Kidney (tissue), 13 donors: ENCODE measurements at regions not wholly inside any gene's neighbourhood (a gene's known extent, or its start where the extent isn't known, plus 50 kb on each side); places are given as distances from the start of the nearest gene placed in this dataset.

Source experiments
- DNase-seq, 5 donors: peaks; one replicate each; pipeline ENCODE4 v3.0.0-alpha.2; 2013 to 2020
- FAIRE-seq: peaks from 2 replicates; lab custom pipeline; 2012; peaks lifted over from hg19 to GRCh38; lab: Jason Lieb, UNC
- H3K27ac ChIP-seq, 2 donors: one replicate each; pipeline ENCODE4 v1.7.0; 2013; ENCODE audit warnings: low read depth in 2 of 2, low read length in 2 of 2, inconsistent platforms in 1 of 2
- H3K27me3 ChIP-seq: one replicate; pipeline ENCODE4 v1.7.1; 2013; ENCODE audit warnings: low read length, inconsistent platforms; ENCODE audit not compliant: control insufficient read depth, insufficient read depth
- H3K36me3 ChIP-seq, 3 donors: one replicate each; pipeline versions ENCODE4 v1.7.0 to v1.7.1; 2013; ENCODE audit warnings: low read length in 3 of 3, control low read depth in 1 of 3, inconsistent platforms in 1 of 3; ENCODE audit not compliant: insufficient read depth in 3 of 3, control insufficient read depth in 2 of 3
- H3K4me1 ChIP-seq, 3 donors: one replicate each; pipeline versions ENCODE4 v1.7.0 to v1.7.1; 2013; ENCODE audit warnings: low read length in 3 of 3, inconsistent platforms in 1 of 3, low read depth in 1 of 3; ENCODE audit not compliant: control insufficient read depth in 2 of 3, insufficient read depth in 2 of 3
- H3K4me3 ChIP-seq, 3 donors: one replicate each; pipeline versions ENCODE4 v1.7.0 to v1.8.1; 2013; ENCODE audit warnings: low read length in 3 of 3, control low read depth in 1 of 3, inconsistent platforms in 1 of 3
- H3K9ac ChIP-seq, 3 donors: one replicate each; pipeline versions ENCODE4 v1.7.0 to v1.7.1; 2013; ENCODE audit warnings: low read length in 3 of 3, control low read depth in 1 of 3, inconsistent platforms in 1 of 3
- H3K9me3 ChIP-seq, 3 donors: one replicate each; pipeline versions ENCODE4 v1.7.0 to v1.7.1; 2013; ENCODE audit warnings: low read length in 3 of 3, control low read depth in 1 of 3, inconsistent platforms in 1 of 3; ENCODE audit not compliant: control insufficient read depth in 2 of 3, insufficient read depth in 1 of 3
- intact Hi-C: fragments of 100-400 bp; cut with DNase I; formaldehyde crosslinking; loops from one replicate; pipeline ENCODE4 v1.11.1; 2022
- TF ChIP-seq, protein P1 (sequence below): IDR thresholded peaks from 3 replicates; pipeline ENCODE4 v1.5.1; 2012; ENCODE audit warnings: mild to moderate bottlenecking, moderate library complexity, borderline replicate concordance; ENCODE audit not compliant: insufficient read depth; ENCODE audit errors: extremely low read depth
- donor health status: control.
- donor health status: control.
- donor health status: control.
- donor health status: control.
- donor health status: control.
- donor health status: DM: yes; HTN: yes; CAD: no.
- donor health status: Normal renal cell carcinoma (clear cell type).

DNA sequence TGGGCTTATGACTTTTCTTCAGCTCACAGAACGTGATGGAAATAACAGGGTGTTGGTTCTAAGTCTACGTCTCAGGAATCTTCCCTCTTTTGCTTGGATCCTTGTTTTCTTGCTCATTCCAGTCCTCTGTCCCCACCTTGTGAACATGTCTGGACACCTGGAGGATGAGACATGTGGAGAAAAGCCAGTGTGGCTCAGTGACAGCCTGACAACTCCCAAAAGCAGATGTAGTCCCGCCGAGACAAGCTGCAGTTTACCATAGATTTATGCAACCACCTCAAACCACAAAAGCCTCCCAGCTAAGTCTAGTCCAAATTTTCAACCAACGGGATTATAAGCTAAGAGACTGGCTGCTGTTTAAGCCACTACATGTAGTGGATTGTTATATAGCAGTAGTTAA, 476.1 kb downstream of the SH2D4B start:
- TF ChIP-seq, protein P1, sequence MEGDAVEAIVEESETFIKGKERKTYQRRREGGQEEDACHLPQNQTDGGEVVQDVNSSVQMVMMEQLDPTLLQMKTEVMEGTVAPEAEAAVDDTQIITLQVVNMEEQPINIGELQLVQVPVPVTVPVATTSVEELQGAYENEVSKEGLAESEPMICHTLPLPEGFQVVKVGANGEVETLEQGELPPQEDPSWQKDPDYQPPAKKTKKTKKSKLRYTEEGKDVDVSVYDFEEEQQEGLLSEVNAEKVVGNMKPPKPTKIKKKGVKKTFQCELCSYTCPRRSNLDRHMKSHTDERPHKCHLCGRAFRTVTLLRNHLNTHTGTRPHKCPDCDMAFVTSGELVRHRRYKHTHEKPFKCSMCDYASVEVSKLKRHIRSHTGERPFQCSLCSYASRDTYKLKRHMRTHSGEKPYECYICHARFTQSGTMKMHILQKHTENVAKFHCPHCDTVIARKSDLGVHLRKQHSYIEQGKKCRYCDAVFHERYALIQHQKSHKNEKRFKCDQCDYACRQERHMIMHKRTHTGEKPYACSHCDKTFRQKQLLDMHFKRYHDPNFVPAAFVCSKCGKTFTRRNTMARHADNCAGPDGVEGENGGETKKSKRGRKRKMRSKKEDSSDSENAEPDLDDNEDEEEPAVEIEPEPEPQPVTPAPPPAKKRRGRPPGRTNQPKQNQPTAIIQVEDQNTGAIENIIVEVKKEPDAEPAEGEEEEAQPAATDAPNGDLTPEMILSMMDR = no peak
- no peak overlapping the region for H3K27ac ChIP-seq
- no peaks in the 10 kb centered on the region for H3K4me1 ChIP-seq
- H3K4me3 ChIP-seq = no peak overlapping the region
- intact Hi-C loops = no loop called here
- no peak overlapping the region for H3K9ac ChIP-seq
- H3K36me3 ChIP-seq = no peaks in the 10 kb centered on the region
- DNase-seq = no peak
- H3K9me3 ChIP-seq = no peaks in the 10 kb centered on the region
- no peak for FAIRE-seq
- H3K27me3 ChIP-seq = no peaks in the 10 kb centered on the region

DNA sequence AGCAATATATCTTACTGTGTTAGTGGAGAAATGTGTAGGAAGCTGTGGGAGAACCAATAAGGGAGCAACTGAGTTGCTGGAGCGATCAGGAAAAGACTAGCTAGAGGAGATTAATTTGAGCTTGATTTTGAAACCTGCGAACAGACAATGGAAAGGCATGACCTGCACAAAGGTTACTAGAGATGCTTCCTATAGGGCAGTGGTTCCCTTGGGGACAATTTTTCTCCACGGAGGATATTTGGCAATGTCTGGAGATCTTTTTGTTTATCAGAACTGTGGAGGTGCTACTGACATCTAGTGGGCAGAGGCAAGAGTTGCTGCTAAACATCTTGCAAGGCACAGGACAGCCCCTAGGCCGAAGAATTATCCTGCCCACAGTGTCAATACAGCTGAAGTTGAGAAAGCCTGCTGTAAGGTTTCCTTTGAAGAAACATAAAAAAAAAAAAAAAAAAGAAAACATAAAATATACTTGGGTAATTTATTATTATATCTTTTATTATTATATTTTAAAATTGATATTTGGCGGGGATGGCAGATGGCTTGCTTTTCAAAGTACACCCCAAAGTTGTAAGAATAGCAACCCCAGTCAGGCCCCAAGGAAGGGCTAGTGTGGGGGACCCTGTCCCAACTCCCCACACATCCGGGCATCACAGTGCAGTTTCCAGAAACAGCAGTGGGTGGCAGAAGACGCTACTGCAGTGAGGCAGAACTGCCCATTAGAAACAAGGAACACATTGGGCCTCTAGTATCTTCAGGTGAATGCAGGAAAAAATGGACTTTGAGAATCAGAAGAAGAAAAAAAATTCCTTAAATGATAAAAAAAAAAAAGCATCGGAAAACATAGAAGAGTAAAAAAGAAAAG, 481.6 kb downstream of the SH2D4B start:
- H3K9me3 ChIP-seq = no peaks in the 10 kb centered on the region
- H3K9ac ChIP-seq = no peak overlapping the region
- FAIRE-seq (peak; percentile 55), DNase-seq (peak; percentile 27 to 89 (median 45))
- H3K36me3 ChIP-seq = no peaks in the 10 kb centered on the region
- peak overlapping the region in 1 of 3 donors; percentile 35 for H3K4me3 ChIP-seq
- no peak overlapping the region for H3K27ac ChIP-seq
- H3K27me3 ChIP-seq = no peaks in the 10 kb centered on the region
- TF ChIP-seq, protein P1 = peak; percentile 69
- H3K4me1 ChIP-seq = no peaks in the 10 kb centered on the region
- intact Hi-C loops = no loop called here

DNA sequence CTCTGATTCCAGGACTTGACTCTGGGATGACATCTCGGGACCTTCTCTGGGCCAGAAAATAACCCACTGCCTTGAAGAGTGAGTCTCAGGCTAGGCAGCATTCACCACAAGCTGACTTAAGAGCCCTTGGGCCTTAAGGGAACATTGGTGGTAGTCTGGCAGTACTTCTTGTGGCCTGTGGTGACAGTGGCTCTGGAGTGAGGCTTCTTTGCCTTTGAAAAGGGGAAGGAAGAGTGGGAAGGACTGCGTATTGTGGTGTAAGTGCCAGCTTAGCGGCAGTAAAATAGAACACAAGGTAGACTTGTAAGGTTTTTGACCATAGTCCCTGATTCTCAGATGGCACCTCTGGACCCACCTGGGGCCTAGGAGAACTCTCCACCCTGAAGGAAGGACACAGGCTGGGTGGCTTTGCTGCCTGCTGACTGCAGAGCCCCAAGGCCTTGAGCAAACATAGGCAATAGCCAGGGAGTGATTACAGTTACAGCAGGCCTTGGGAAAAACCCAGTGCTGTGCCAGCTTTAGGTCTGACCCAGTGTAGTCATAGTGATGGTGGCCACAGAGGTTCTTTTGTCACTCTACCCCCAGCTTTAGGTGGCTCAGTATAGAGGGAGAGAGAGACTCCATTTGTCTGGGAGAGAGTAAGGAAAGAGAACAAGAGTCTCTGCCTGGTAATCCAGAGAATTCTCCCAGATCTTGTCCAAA, 483.9 kb downstream of the SH2D4B start:
- Histone ChIP-seq H3K36me3 (no peaks in the 10 kb centered on the region), H3K27me3 (no peaks in the 10 kb centered on the region), H3K4me1 (no peaks in the 10 kb centered on the region), H3K4me3 (no peak overlapping the region), H3K9ac (no peak overlapping the region), H3K27ac (no peak overlapping the region), H3K9me3 (no peaks in the 10 kb centered on the region)
- DNase-seq (no peak), FAIRE-seq (no peak)
- TF ChIP-seq, protein P1 = no peak
- intact Hi-C loops = no loop called here
